Kidney epithelial cell (primary cell): ENCODE measurements at regions not wholly inside any gene's neighbourhood (a gene's known extent, or its start where the extent isn't known, plus 50 kb on each side); places are given as distances from the start of the nearest gene placed in this dataset.

Experiments used
- DNase-seq: peaks from one replicate; pipeline ENCODE4 v3.0.0-alpha.2; 2010; ENCODE audit warnings: low read depth
- H3K27me3 ChIP-seq: 2 replicates; pipeline ENCODE4 v1.6.0; 2011; ENCODE audit warnings: low read length; ENCODE audit not compliant: control insufficient read depth, insufficient read depth
- H3K36me3 ChIP-seq: 2 replicates; pipeline ENCODE4 v1.5.1; 2011; ENCODE audit warnings: low read length; ENCODE audit not compliant: control insufficient read depth, insufficient read depth
- H3K4me3 ChIP-seq: 2 replicates; pipeline ENCODE4 v1.5.1; 2011; ENCODE audit warnings: low read depth, mild to moderate bottlenecking, control low read depth, low read length
- TF ChIP-seq, protein P1 (sequence below): IDR thresholded peaks from 2 replicates; pipeline ENCODE4 v1.5.1; 2011; ENCODE audit warnings: mild to moderate bottlenecking, moderate library complexity, low read length, control low read depth, inconsistent platforms; ENCODE audit not compliant: insufficient read depth, poor library complexity, severe bottlenecking

DNA sequence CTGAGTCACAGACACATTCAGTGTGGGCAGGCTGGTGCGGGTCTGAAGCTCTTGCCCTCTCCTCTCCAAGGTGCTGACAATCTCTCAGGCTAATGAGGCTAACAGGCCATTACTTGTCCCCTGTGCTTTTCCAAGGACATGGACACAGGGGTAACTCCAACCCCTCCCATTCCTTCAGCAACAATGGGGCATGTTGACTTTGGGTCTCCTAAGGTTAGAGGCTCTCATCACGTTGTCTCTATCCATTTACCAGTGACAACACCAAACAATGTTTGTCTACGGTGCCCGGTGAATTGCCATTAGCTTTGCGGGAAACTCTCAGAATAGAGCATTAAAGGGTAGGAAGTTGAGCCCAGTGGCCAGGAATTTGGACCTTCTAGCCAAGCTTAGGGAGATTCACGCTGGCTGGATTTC is 101.6 kb upstream of the TNS3 start:
- Histone ChIP-seq H3K36me3 (no peaks in the 10 kb centered on the region), H3K27me3 (no peaks in the 10 kb centered on the region), H3K4me3 (no peak overlapping the region)
- TF ChIP-seq, protein P1, sequence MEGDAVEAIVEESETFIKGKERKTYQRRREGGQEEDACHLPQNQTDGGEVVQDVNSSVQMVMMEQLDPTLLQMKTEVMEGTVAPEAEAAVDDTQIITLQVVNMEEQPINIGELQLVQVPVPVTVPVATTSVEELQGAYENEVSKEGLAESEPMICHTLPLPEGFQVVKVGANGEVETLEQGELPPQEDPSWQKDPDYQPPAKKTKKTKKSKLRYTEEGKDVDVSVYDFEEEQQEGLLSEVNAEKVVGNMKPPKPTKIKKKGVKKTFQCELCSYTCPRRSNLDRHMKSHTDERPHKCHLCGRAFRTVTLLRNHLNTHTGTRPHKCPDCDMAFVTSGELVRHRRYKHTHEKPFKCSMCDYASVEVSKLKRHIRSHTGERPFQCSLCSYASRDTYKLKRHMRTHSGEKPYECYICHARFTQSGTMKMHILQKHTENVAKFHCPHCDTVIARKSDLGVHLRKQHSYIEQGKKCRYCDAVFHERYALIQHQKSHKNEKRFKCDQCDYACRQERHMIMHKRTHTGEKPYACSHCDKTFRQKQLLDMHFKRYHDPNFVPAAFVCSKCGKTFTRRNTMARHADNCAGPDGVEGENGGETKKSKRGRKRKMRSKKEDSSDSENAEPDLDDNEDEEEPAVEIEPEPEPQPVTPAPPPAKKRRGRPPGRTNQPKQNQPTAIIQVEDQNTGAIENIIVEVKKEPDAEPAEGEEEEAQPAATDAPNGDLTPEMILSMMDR = no peak
- no peak for DNase-seq

- Histone ChIP-seq H3K36me3 (no peaks in the 10 kb centered on the region), H3K27me3 (no peaks in the 10 kb centered on the region), H3K4me3 (no peak overlapping the region)
- DNase-seq = no peak
- TF ChIP-seq, protein P1 = no peak
Observed at GRCh38 chr7:47682874-47683273, 101.0 kb upstream of the TNS3 start.

- no peaks in the 10 kb centered on the region for H3K36me3 ChIP-seq
- no peak for DNase-seq
- TF ChIP-seq, protein P1 = no peak
- no peak overlapping the region for H3K4me3 ChIP-seq
- no peaks in the 10 kb centered on the region for H3K27me3 ChIP-seq
Observed at GRCh38 chr7:47681249-47681810, 99.4 kb upstream of the TNS3 start.

GRCh38 chr7:47678641-47679380 is 96.9 kb upstream of the TNS3 start:
- no peaks in the 10 kb centered on the region for H3K27me3 ChIP-seq
- H3K36me3 ChIP-seq = no peaks in the 10 kb centered on the region
- TF ChIP-seq, protein P1 = no peak
- no peak overlapping the region for H3K4me3 ChIP-seq
- no peak for DNase-seq

GRCh38 chr7:47677664-47678063 is 95.8 kb upstream of the TNS3 start:
- no peak for DNase-seq
- TF ChIP-seq, protein P1 = no peak
- Histone ChIP-seq H3K36me3 (no peaks in the 10 kb centered on the region), H3K4me3 (no peak overlapping the region), H3K27me3 (no peaks in the 10 kb centered on the region)

GRCh38 chr7:47677093-47677492 is 95.2 kb upstream of the TNS3 start:
- no peak for DNase-seq
- no peaks in the 10 kb centered on the region for H3K27me3 ChIP-seq
- no peaks in the 10 kb centered on the region for H3K36me3 ChIP-seq
- TF ChIP-seq, protein P1 = no peak
- H3K4me3 ChIP-seq = no peak overlapping the region
